Keratinocyte (primary cell): ENCODE measurements at regions not wholly inside any gene's neighbourhood (a gene's known extent, or its start where the extent isn't known, plus 50 kb on each side); places are given as distances from the start of the nearest gene placed in this dataset.

Experiments used
- EZH2 ChIP-seq: IDR thresholded peaks from one replicate; pipeline ENCODE4 v1.6.1; 2012; ENCODE audit warnings: inconsistent platforms, mild to moderate bottlenecking, low read length, moderate library complexity
- TF ChIP-seq, protein P1 (sequence below), 3 experiments: IDR thresholded peaks in 1 of 3; conservative IDR thresholded peaks in 1 of 3; optimal IDR thresholded peaks in 1 of 3; 2 replicates in 2 of 3; 3 replicates in 1 of 3; pipeline versions ENCODE3 to v1.5.1; 2011; ENCODE audit warnings: low read length in 3 of 3, mild to moderate bottlenecking in 3 of 3, moderate library complexity in 2 of 3, control low read depth in 1 of 3, inconsistent platforms in 1 of 3; ENCODE audit not compliant: insufficient read depth in 2 of 3; ENCODE audit errors: extremely low read depth in 1 of 3

GRCh38 chr5:103358305-103358995, 99.9 kb downstream of the MACIR start:
- TF ChIP-seq, protein P1, sequence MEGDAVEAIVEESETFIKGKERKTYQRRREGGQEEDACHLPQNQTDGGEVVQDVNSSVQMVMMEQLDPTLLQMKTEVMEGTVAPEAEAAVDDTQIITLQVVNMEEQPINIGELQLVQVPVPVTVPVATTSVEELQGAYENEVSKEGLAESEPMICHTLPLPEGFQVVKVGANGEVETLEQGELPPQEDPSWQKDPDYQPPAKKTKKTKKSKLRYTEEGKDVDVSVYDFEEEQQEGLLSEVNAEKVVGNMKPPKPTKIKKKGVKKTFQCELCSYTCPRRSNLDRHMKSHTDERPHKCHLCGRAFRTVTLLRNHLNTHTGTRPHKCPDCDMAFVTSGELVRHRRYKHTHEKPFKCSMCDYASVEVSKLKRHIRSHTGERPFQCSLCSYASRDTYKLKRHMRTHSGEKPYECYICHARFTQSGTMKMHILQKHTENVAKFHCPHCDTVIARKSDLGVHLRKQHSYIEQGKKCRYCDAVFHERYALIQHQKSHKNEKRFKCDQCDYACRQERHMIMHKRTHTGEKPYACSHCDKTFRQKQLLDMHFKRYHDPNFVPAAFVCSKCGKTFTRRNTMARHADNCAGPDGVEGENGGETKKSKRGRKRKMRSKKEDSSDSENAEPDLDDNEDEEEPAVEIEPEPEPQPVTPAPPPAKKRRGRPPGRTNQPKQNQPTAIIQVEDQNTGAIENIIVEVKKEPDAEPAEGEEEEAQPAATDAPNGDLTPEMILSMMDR (optimal IDR thresholded peaks at IDR 0.05 in 1 of 3, IDR thresholded peaks at IDR 0.05 in 1 of 3, conservative IDR thresholded peaks at IDR 0.05 in 1 of 3; ENCODE audit: extremely low read depth in 1 of 3, insufficient read depth in 2 of 3, low read length in 3 of 3): no peak
- no peak for TF ChIP-seq EZH2
